ENCODE measurements at regions not wholly inside any gene's neighbourhood (a gene's known extent, or its start where the extent isn't known, plus 50 kb on each side); places are given as distances from the start of the nearest gene placed in this dataset.

- no peak for TF ChIP-seq CTCF (IDR thresholded peaks at IDR 0.05)
Observed at GRCh38 chr2:234847364-234847635, 104.5 kb upstream of the SH3BP4 start.

DNA sequence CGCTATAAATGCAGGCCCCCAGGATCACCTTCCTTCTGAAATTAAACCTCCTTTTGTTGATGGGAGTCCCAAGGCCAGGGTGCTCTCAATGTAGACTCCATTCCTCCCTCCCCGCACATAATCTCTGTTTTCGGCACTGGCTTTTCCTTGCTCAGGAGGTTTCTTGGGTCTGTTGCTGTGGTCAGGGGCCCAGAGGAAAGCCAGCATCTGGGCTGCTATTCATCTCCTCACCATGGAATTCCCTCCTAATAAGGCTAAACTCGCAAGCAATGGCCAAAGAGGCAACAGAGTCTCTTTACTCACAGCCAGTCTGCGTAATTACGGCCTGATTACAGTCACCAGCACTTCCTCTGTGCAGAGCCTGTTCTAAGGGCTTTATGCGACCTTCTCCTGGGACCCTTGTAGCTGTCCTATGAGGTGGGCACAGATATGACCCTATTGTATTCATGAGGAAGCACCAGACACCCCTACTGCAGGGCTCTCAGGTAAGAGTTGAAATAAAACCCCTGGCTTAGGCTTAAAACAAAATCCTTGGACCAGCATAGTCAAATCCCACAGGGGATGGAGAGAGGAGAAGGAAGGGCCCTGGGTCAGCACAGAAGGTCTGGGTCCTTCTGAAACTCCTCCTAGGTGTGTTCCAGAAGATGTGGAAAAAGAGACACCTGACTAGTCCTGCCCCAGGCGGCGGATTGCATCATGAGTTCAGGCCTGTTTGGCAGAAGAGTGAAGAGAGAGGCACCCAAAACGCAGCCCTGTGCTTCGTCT is 105.0 kb upstream of the SH3BP4 start:
- TF ChIP-seq CTCF (IDR thresholded peaks at IDR 0.05), result no peak

DNA sequence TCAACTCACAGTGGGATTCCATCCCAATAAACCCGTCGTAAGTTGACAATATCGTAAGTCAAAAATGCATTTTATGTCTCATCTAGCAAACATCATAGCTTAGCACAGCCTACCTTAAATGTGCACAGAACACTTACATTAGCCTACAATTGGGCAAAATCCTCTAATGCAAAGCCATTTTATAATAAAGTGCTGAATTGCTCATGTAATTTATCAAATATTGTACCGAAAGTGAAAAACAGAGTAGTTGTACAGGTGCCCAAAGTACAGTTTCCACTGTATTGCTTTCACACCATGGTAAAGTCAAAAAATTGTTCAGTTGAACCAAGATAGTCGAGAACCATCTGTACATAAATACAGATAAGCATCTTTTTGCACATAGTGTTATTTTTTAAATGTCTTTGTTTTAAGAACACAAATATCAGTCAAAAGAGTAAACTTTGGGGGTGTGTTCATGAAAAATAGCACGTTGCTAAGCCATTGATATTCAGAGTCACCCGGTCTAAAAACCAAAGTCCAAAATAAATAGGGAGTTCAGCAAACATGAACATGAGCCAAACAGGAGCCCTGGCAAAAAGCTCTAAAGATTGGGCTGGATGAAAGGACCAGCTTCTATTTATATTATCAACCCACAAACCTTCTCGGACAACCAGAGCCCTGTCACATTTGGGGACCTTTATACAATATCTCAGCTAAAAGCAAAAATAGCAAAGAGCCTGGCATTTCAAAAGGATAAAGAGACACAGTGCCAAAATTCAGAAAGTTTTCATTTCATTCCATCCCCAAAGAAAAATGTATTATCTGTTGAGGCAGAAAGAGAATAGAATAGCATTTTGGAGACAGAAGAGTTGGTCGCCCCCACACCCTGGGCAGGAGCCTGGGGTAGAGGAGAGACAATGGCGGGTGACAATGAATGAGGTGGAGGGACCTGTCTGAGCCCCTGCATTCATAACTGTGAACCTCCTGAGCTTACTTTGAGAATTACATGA is 105.9 kb upstream of the SH3BP4 start:
- TF ChIP-seq CTCF (IDR thresholded peaks at IDR 0.05), result no peak

- no peak for TF ChIP-seq CTCF (IDR thresholded peaks at IDR 0.05)
Observed at GRCh38 chr2:234843411-234843810, 108.4 kb upstream of the SH3BP4 start.

GRCh38 chr2:234842753-234843152 is 109.1 kb upstream of the SH3BP4 start:
- no peak for TF ChIP-seq CTCF (IDR thresholded peaks at IDR 0.05)

- TF ChIP-seq CTCF (IDR thresholded peaks at IDR 0.05), result no peak
Observed at GRCh38 chr2:234841321-234842015, 110.3 kb upstream of the SH3BP4 start.

DNA sequence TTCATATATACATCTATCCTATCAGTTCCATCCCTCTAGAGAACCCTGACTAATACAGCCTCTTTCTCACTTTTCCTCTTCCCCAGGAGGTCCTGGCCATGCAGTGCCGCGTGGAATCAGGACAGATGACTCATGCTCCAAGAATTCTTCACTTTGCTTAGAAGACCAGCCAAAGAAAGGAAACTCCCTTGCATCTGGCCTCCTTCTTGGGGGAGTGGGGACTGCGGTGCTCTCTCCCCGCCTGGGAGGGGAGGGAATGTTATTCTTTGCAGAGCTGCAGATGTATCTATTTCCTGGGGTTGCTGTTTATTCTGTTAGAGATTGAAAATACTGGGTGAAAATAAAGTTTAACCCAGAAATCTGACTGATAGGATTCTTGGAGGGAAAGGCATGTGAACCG is 111.5 kb upstream of the SH3BP4 start:
- no peak for TF ChIP-seq CTCF (IDR thresholded peaks at IDR 0.05)
